Osteoblast (primary cell): ENCODE measurements at regions not wholly inside any gene's neighbourhood (a gene's known extent, or its start where the extent isn't known, plus 50 kb on each side); places are given as distances from the start of the nearest gene placed in this dataset.

Experiments
- DNase-seq: peaks from one replicate; pipeline ENCODE4 v3.0.0; 2011; ENCODE audit warnings: low spot score, mixed read lengths; ENCODE audit not compliant: insufficient read length; ENCODE audit errors: missing footprints
- H2AFZ ChIP-seq: 2 replicates; pipeline ENCODE4 v1.6.0; 2011; ENCODE audit warnings: mild to moderate bottlenecking, low read length
- H3K27ac ChIP-seq: 2 replicates; pipeline ENCODE4 v1.5.1; 2011; ENCODE audit warnings: mild to moderate bottlenecking, low read depth, low read length, moderate library complexity
- H3K27me3 ChIP-seq: 2 replicates; pipeline ENCODE4 v1.6.0; 2012; ENCODE audit warnings: mild to moderate bottlenecking, control low read depth, inconsistent platforms, low read length, moderate library complexity; ENCODE audit not compliant: insufficient read depth
- H3K36me3 ChIP-seq: 2 replicates; pipeline ENCODE4 v1.5.1; 2011; ENCODE audit warnings: mild to moderate bottlenecking, low read length, control low read depth, moderate library complexity; ENCODE audit not compliant: insufficient read depth
- H3K4me1 ChIP-seq: 2 replicates; pipeline ENCODE4 v1.5.1; 2011; ENCODE audit warnings: mild to moderate bottlenecking, low read length, control low read depth, moderate library complexity; ENCODE audit not compliant: insufficient read depth
- H3K4me2 ChIP-seq: 2 replicates; pipeline ENCODE4 v1.6.0; 2011; ENCODE audit warnings: mild to moderate bottlenecking, low read length; ENCODE audit not compliant: insufficient read depth
- H3K4me3 ChIP-seq: fragments of 200-600 bp; sonication (generic); 3 replicates; pipeline ENCODE4 v1.5.1; 2012; ENCODE audit warnings: mild to moderate bottlenecking, low read length, inconsistent platforms; ENCODE audit not compliant: insufficient read depth
- H3K79me2 ChIP-seq: 2 replicates; pipeline ENCODE4 v1.6.0; 2012; ENCODE audit warnings: mild to moderate bottlenecking, low read length, control low read depth, inconsistent platforms; ENCODE audit not compliant: insufficient read depth
- H3K9me3 ChIP-seq: 2 replicates; pipeline ENCODE4 v1.5.1; 2011; ENCODE audit warnings: low read depth, low read length, control low read depth
- H4K20me1 ChIP-seq: 2 replicates; pipeline ENCODE4 v1.6.0; 2012; ENCODE audit warnings: mild to moderate bottlenecking, low read length, control low read depth; ENCODE audit not compliant: insufficient read depth
- CTCF ChIP-seq: IDR thresholded peaks from 2 replicates; pipeline ENCODE4 v1.5.1; 2011; ENCODE audit warnings: mild to moderate bottlenecking, low read depth, low read length, moderate library complexity; ENCODE audit errors: extremely low read depth

- no peak for DNase-seq
- H4K20me1 ChIP-seq: no peaks in the 10 kb centered on the region
- H3K36me3 ChIP-seq: no peaks in the 10 kb centered on the region
- no peak overlapping the region for H2AFZ ChIP-seq
- H3K9me3 ChIP-seq: no peaks in the 10 kb centered on the region
- no peak overlapping the region for H3K27ac ChIP-seq
- H3K79me2 ChIP-seq: no peaks in the 10 kb centered on the region
- H3K4me2 ChIP-seq: no peak overlapping the region
- H3K27me3 ChIP-seq: no peaks in the 10 kb centered on the region
- TF ChIP-seq CTCF: no peak
- no peak overlapping the region for H3K4me3 ChIP-seq
- no peaks in the 10 kb centered on the region for H3K4me1 ChIP-seq
Measured at GRCh38 chr5:103356350-103357091, 98.0 kb downstream of the MACIR start.

GRCh38 chr5:103355579-103355978, 97.0 kb downstream of the MACIR start:
- peak; percentile 48 for DNase-seq
- no peaks in the 10 kb centered on the region for H3K36me3 ChIP-seq
- no peak overlapping the region for H3K4me2 ChIP-seq
- no peak for TF ChIP-seq CTCF
- H3K4me3 ChIP-seq: no peak overlapping the region
- no peaks in the 10 kb centered on the region for H3K4me1 ChIP-seq
- H2AFZ ChIP-seq: peak overlapping the region; percentile 37
- H4K20me1 ChIP-seq: no peaks in the 10 kb centered on the region
- no peak overlapping the region for H3K27ac ChIP-seq
- H3K27me3 ChIP-seq: no peaks in the 10 kb centered on the region
- H3K79me2 ChIP-seq: no peaks in the 10 kb centered on the region
- H3K9me3 ChIP-seq: no peaks in the 10 kb centered on the region

DNA sequence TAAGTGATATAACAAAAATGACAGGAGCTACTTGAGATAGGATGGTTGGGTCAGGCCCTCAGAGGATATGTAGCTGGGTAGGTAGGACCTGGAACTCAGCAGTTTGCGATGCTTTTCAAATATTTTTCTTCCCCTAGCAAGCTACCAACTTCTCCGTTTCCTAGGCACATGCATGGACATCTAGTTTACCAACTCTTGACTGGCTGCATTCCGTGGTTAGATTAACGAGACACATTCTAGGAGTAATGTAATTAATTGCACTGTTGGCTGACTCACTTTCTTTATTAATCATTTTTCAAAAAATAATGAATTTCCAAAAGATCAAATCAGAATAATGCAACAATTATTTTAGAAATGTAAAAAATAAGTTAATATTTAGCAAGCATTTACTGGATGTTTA, 95.9 kb downstream of the MACIR start:
- DNase-seq: no peak
- H3K4me2 ChIP-seq: no peak overlapping the region
- H3K36me3 ChIP-seq: no peaks in the 10 kb centered on the region
- TF ChIP-seq CTCF: no peak
- H4K20me1 ChIP-seq: no peaks in the 10 kb centered on the region
- no peaks in the 10 kb centered on the region for H3K79me2 ChIP-seq
- H3K4me1 ChIP-seq: no peaks in the 10 kb centered on the region
- H3K27ac ChIP-seq: no peak overlapping the region
- no peaks in the 10 kb centered on the region for H3K9me3 ChIP-seq
- no peaks in the 10 kb centered on the region for H3K27me3 ChIP-seq
- H2AFZ ChIP-seq: no peak overlapping the region
- H3K4me3 ChIP-seq: no peak overlapping the region

DNA sequence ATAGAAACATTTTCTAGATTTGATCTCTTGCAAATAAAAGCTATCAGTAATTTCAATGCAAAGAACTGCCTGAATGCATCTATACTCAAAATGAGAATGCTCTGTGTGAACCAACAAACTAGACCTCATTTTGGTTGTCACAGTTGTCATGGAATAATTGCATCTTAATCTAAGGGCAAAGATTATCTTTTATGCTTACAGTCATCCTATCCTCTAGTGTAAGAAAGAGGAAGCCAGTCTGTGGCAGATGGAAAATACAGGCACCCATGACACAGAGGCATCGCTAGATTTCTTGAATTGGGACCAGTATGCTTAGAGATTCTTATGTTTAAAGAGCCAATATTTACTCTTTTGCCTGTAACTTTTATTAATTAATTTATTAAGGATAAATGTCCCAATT, 95.0 kb downstream of the MACIR start:
- DNase-seq: no peak
- Histone ChIP-seq H3K4me3 (no peak overlapping the region), H3K9me3 (no peaks in the 10 kb centered on the region), H3K27ac (no peak overlapping the region), H3K27me3 (no peaks in the 10 kb centered on the region), H2AFZ (no peak overlapping the region), H3K79me2 (no peaks in the 10 kb centered on the region), H3K4me1 (no peaks in the 10 kb centered on the region), H4K20me1 (no peaks in the 10 kb centered on the region), H3K36me3 (no peaks in the 10 kb centered on the region), H3K4me2 (no peak overlapping the region)
- TF ChIP-seq CTCF: no peak
